Testis (tissue), 2 donors: ENCODE measurements at regions not wholly inside any gene's neighbourhood (a gene's known extent, or its start where the extent isn't known, plus 50 kb on each side); places are given as distances from the start of the nearest gene placed in this dataset.
"Not testable (repeated sequence)": the region's sequence is repeated elsewhere in the genome, so short reads cannot be mapped to it uniquely, and the experiment has no call there.

Experiments used
- CTCF ChIP-seq, 3 experiments: fragments of 450-650 bp in 2 of 3; fragments of 200-600 bp in 1 of 3; sonication (generic) in 1 of 3; IDR thresholded peaks; one replicate each; pipeline ENCODE4 v1.5.1; 2016 to 2019; ENCODE audit warnings: antibody characterized with exemption in 3 of 3, mild to moderate bottlenecking in 2 of 3, moderate library complexity in 1 of 3
- POLR2A ChIP-seq: fragments of 450-650 bp; IDR thresholded peaks from one replicate; pipeline ENCODE4 v1.6.1; 2017; ENCODE audit warnings: antibody characterized with exemption, mild to moderate bottlenecking, moderate library complexity

- not testable (repeated sequence) for TF ChIP-seq CTCF (IDR thresholded peaks at IDR 0.05); POLR2A
Measured at GRCh38 chr17:20651022-20651421, 71.5 kb downstream of the CDRT15L2 start.
